ENCODE measurements at regions not wholly inside any gene's neighbourhood (a gene's known extent, or its start where the extent isn't known, plus 50 kb on each side); places are given as distances from the start of the nearest gene placed in this dataset.

GRCh38 chr12:127419111-127419510 lies 847.9 kb upstream of the TMEM132C start:
- TF ChIP-seq CTCF (IDR thresholded peaks at IDR 0.05), result no peak
- TF ChIP-seq POLR2A (IDR thresholded peaks at IDR 0.05), result no peak

Measured in heart left ventricle (tissue), 13 donors.